HG03442 (cell line): ENCODE measurements at regions not wholly inside any gene's neighbourhood (a gene's known extent, or its start where the extent isn't known, plus 50 kb on each side); places are given as distances from the start of the nearest gene placed in this dataset.
"Not testable (repeated sequence)": the region's sequence is repeated elsewhere in the genome, so short reads cannot be mapped to it uniquely, and the experiment has no call there.

Source experiments
- ATAC-seq: cut with Tn5 transposase; IDR thresholded peaks from one replicate; pipeline ENCODE4 v1.9.1; 2021; ENCODE audit warnings: mild to moderate bottlenecking, moderate library complexity; ENCODE audit not compliant: unreplicated experiment

DNA sequence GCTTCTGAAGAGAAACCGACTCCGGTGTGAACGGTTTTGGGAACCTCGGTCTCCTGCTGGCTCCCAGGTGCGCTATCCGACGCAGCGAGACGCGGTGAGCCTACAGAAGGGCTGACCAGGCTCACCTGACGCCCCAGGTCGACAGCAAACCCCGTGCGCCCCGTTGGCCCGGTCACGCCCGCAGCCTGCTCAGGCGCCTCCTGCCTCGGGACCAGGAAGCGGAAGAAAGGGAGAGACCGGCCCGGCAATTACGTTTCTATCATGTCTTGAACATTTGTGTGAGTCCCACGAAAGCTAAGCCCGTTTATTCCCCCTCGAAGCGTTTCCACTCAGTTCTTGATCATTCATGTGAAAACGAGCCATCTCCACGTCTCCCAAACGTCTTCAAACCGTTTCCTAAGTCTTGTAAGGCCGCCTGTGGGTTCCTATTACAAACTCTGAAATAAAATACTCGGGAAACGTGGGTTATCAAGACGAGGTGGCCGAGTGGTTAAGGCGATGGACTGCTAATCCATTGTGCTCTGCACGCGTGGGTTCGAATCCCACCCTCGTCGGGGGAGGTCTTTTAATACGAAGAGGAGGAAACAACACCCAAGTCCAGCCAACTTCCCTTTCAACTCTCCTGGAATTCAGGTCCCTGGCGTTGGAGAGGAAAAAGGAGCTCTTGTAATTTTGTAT, 150.5 kb upstream of the PRSS16 start:
- no peak for ATAC-seq

DNA sequence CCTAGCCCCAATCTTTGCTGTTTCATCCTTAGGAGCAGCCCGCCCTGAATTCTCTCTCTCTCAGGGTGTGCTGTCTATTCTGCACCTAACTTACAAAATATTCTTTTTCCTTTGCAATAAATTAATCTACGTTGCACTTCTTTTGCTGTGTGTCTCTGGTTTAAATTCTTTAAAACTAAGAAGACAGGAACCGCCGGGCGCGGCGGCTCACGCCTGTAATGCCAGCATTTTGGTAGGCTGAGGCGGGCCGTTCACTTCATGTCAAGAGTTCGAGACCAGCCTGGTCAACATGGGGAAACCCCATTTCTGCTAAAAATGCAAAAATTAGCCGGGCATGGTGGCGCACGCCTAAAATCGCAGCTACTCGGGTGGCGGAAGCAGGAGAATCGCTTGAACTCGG, 148.5 kb upstream of the PRSS16 start:
- no peak for ATAC-seq

DNA sequence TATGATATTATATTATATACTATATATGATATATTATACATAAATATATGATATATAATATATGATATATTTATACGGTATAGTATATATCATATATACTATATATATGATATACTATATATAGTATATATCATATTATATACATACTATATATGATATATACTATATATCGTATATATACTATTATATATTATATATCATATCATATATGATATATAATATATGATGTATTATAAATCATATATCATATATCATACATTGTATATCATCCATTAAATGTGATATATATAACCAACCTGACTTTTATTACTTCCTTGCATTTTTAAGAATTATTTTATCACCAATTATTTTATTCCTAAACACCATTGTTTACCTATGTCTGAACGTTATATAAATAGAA, 146.6 kb upstream of the PRSS16 start:
- no peak for ATAC-seq

DNA sequence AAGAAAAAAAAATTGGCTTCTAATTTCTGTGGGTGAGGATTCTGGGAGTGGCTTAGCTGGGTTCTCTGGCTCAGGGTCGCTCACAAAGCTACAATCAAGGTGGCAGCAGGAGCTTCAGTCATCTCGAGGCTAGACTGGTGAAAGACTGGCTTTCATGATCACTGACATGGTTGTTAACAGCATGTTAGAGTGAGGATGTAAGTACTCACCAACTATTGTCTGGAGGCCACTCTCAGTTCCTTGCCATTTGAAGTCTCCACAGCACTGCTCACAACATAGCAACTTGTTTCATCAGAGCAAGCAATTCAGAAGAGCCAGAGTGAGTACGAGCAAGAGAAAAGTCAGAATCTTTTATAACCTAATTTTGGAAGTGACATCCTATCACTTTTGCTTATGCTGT, 145.7 kb upstream of the PRSS16 start:
- ATAC-seq = no peak

DNA sequence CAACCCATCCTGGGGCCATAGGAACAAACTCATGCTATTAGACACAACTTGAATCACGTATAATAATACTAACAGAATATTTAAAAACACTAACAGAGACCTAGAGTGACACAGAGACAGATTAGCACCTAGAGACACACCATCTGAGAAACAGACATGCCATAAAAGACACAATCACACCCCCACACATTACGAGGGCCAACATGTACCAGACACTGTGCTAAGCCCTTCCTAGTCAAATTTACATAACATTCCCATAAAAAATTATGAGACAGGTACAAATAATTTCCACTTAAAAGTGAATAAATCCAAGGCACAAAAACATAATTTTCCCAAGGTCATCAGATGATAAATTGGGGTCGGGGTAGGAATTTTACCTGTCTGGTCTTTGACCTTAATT, 141.1 kb upstream of the PRSS16 start:
- no peak for ATAC-seq

DNA sequence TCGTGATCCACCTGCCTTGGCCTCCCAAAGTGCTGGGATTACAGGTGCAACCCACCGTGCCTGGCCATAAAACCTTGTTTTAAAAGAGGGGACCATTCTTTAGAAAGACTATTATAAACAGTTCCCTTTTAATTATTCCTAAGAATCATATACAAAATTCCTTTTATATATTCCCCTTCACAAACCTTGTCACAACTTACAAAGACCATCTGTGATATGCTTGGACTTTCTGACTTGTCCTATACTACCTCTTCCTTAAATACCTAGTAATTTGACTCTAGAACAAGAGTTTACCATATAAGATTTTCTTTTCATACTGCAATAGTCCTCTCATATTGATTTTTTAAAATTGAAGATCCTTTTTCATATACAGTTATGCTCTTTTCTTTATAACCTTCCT, 135.8 kb upstream of the PRSS16 start:
- ATAC-seq = no peak

DNA sequence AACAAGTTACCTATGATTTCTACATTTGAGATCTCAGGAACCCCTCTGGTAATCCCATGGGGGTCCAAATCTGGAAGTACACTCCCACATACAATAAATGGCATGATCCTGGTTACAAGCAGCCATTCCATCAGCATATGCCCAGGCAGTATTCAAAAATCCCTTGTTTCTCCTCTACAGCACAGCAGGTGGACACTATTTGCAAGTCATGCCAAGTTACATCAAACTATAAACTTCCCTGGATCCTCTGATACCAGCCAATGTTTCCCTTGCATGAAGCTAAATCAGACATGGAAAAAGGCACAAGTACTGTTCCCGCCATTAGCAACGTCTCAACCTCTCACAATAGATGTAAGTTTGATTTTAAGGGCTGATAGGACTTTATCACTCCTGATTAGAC, 134.5 kb upstream of the PRSS16 start:
- no peak for ATAC-seq

DNA sequence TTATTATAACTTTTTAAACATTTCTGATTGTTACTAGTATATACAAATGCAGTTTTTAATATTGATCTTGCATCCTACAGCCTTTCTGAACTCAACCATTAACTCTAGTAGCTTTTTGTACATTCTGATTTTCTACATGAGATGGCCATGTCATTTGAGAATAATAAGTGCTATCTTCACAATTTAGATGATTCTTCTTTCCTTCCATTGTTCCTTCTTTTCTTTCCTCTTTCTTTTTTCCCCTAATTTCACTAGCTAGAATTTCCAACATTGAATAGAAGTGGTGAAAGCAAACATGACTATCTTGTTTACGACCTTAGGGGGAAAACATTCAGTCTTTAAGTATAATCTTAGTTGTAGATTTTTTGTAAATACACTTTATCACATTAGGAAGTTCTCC, 128.2 kb upstream of the PRSS16 start:
- no peak for ATAC-seq

DNA sequence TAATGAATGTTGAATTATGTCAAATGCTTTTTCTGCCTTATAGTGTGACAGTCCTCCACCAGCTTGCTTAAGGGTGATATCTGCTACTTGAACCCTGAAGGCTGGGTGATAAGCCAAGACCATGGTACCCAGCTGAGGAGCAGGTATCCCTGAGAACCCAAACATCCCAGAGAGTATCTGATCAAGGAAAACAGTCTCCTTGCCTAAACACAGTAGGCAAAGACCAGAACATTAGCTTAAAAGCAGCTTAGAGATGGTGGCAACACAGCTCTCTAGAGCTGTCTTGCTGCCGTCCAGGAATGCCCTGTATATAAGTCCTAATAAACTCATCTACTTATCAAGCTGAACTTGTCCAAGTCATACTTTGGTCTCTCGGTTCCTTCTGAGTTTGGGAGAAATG, 127.7 kb upstream of the PRSS16 start:
- no peak for ATAC-seq

DNA sequence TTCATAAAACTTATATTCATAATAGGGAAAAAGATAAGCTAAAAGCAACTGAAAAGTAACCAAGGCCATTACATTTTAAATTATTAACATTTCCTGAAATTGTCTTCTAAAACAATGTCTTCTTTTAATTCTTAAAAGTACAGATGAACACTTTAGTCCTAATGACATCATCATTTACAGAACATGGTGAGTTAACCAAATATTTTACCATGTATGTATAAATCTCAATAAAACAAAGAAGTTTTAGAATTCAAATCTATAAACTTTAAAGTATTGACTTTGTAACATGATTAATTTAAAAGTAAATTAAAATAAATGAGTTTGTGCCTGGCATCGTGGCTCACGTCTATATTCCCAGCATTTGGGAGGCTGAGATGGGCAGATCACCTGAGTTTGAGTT, 125.9 kb upstream of the PRSS16 start:
- ATAC-seq = no peak

DNA sequence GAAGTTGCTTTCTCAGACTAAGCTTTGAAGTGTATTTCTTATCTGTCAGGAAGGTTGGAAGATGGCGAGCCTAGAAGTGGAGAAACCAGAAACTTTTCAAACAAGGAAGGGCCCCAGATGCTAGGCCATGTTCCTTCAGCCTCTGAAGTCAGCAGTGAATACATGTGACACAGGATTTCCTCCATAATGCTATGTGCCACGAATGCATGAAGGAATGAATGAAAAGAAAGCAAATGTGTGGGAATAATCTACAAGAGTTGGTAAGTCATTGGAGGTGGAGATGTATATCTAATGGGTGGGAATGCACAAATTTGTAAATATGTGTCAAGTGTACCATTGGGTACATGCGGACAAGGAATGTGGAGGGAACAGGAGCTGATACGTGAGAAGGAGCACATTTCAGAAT, 123.2 kb upstream of the PRSS16 start:
- no peak for ATAC-seq

DNA sequence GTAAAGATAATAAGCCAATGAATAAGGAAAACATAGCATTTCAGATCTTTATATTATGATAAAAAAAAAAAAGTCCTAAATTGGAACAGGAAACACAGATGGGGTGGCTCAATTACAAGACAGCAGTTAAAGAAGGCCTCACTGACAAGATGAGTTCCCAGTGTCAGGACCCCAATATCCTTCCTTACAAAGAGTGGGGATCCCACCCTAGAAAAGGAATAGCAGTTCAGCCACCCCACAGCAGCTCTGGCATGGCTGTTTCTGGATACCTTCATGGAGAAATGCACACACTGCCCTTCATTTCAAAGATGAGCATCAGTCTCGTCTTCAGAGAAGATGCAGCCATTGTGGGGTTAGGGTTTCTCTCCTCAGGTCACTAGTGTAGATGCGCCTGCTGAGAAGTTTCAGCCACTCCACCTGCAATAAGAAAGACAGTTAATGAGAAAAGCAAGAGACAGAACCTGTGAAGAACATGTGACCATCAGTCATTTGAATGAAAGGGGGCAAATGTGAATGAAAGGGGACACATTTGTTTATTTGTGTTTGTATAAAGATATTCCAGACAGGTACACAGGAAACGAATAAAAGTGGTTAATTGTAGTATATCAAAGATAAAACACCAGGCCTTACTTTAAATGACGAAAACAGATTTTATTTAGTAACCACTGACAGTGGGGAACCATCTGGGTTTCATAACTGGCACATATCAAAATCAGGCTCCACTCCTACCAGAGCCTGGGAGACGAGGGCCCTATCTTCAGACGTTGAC, 121.3 kb upstream of the PRSS16 start:
- ATAC-seq = no peak

DNA sequence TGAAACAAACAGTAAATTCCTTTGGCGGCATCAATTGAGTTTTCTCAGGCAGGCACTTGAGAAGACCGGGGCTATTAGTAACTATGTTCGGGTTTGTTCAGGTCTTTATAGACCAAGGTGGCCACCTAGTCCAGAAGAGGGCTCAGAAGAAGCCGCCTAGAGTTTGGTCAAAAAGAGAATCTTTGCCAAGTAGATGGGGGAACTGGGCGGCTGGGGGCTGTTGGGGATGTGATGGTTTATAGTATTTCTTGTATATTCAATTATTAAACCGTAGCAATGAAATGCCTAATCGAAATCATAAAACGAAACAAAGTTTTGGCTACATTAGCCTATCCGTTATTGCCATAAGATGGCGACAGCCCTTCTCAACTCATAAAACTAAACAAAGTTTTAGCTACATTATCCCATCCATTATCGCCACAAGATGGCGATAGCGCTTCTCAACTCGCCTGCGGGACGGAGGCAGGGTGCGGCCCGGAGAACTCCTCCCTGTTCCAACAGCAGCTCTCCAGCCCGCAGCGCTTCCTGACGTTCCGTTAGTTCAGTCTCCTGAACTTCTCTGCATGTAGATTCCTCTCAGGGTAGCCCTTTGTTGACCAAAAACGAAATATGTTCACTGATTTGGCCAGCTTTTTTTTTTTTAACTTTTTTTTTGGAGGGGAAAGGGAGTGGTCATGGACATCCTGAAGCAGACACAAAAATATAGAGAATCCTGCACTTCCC, 120.5 kb upstream of the PRSS16 start:
- peak; percentile 65 for ATAC-seq

DNA sequence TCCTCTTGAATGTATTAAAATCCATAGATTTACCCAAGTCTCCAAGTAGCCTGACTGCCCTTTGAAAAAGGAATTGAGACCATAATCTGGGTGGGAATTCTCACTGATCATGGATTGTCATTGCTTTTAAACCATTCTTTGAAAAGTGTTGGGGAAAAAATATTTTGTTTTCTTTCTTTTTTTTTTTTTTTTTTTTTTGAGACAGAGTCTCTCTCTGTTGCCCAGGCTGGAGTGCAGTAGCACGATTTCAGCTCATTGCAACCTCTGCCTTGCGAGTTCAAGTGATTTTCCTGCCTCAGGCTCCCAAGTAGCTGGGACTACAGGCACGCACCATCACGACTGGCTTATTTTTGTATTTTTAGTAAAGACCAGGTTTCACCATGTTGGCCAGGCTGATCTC, 119.6 kb upstream of the PRSS16 start:
- not testable (repeated sequence) for ATAC-seq

DNA sequence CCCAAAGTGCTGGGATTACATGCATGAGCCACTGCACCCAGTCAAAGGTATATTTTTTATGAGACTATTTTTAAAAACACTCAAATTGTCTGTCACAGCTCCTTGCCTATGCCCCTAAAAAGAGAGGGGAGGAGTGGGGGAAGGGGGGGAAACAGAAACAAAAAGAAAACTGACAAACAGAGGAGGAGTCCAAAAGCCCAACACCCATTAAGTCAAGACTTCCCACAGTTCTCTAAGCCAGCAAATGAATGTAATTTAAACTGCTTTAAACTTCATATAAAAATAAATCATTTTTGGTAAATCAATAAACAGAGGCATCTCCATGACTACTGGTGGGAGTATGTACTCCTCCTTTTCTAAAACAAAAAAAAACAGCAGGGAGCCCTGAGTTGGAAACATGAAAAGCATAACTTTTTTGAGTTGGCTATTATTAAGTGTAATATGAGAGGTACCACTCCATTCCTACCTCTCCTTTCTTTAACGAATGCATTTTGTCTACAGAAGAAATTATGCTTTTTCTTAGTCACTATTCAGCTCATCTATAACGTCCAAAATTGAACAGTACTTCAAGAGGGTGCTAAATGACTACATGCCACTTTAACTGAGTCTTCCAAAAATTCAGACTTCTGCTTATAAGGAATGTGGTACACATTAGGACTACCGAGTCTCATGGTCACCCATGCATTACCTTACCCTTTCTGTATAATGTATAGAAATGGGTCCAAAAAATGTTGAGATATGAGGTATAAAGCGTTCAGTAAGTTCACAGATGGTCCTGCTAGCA, 119.0 kb upstream of the PRSS16 start:
- ATAC-seq = no peak

DNA sequence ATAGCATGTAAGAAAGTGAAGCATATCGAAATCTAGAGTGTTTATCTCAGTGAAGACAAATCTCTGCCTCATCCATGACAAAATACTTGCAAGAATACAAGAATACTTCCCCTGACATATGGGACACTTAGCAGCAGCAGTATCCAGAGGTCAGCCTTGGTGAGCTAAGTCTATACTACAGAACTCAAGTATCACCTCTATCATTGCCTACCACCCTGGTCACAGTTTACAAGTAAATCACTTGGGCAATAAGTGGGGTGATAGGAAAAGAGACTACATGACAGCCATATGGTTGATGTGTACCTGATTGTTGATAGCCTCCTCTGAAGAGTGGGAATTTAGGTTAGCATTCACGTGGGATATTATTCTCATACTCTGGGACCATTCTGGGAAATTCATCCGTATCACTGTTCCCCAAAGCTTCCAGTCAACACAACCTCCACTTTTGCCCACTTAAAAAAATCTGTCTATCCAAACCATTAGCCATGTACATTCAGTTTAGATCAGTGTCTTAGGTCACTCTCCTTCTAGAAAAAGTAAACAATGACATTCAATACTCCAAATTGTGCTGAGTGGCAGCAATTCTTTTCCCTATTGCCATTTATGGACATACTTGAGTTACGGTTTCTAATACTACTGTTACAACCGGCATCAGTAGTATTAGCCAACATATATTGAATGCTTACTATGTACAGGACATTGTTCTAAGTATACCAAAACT, 118.2 kb upstream of the PRSS16 start:
- ATAC-seq = no peak

DNA sequence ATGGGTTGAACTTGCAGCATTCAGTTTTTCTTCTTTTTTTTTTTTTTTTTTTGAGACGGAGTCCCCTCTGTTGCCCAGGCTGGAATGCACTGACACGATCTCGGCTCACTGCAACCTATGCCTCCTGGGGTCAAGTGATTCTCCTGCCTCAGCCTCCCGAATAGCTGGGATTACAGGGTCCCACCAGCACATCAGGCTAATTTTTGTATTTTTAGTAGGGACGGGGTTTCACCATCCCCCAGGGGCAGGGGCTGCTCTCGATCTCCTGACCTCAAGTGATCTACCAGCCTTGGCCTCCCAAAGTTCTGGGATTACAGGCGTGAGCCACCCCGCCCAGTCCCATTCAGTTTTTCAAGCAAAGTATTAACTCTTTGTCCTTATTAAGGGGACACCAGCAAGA, 117.6 kb upstream of the PRSS16 start:
- no peak for ATAC-seq

DNA sequence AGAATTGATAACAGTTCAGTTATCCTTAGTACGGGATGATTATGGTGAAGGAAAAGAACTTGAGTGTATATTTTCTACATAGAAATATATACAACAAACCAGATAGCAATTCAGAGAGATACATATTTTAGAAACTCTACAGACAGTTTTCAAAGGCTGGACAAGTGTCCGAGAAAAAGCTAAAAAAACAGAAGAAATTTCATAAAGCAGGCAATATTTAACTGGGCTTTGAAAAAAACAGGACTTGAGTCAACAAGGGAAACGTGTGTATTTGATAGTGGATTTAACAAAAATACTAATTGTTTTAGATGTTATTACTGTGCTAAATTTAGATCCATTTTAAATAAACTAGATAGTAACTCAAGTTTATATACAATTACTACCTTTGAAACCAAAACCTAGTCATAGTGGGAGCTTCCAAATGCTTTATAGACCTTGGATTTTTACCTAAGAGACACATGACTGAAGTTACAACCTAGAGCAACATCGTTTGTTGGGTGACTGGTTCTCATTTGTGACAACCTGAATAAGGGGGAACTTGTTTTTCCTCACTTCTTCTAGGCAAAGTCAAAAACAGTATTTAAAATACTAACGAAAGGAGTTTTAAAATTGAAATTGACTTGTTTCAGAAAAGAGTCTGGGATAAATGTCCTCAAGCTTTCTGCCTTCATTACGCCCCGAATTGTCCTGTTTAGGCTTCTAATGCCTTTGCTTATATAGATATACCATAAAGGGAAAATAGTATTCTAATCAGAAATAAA, 116.7 kb upstream of the PRSS16 start:
- no peak for ATAC-seq

DNA sequence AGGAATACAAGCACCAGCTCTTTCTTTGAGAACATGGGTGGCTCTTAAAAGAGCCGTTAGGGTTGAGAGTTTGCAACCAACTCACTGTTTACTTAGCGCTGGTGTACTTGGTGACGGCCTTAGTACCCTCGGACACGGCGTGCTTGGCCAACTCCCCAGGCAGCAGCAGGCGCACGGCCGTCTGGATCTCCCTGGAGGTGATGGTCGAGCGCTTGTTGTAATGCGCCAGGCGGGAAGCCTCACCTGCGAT, 115.3 kb upstream of the PRSS16 start:
- peak; percentile 1 for ATAC-seq
